PC-9 (cell line): ENCODE measurements at regions not wholly inside any gene's neighbourhood (a gene's known extent, or its start where the extent isn't known, plus 50 kb on each side); places are given as distances from the start of the nearest gene placed in this dataset.

Experiments used
- BruUV-seq: library from RNA; stranded (reverse); fragments of 400-500 nt; replicated peaks from 2 replicates; lab custom pipeline; 2021; lab: Mats Ljungman, UMichigan
- CTCF ChIA-PET: fragments of 300-600 bp; sonication (Branson Sonifier 250); formaldehyde crosslinking; loops from one replicate; lab custom pipeline; 2022; ENCODE audit warnings: antibody characterized with exemption; lab: Charles Lee
- POLR2A ChIA-PET: fragments of 300-600 bp; sonication (Branson Sonifier 250); formaldehyde crosslinking; loops from one replicate; lab custom pipeline; 2022; ENCODE audit warnings: antibody characterized with exemption; ENCODE audit not compliant: unreplicated experiment; lab: Charles Lee
- DNase-seq, 2 experiments: peaks; one replicate each; pipeline versions ENCODE4 v3.0.0 to v3.0.0-alpha.2; 2015 to 2022; ENCODE audit warnings: mixed read lengths in 1 of 2
- H2AFZ ChIP-seq: fragments of 200-600 bp; sonication (generic); 2 replicates; pipeline ENCODE4 v1.8.1; 2017; ENCODE audit warnings: antibody characterized with exemption
- H3F3A ChIP-seq: fragments of 200-600 bp; sonication (generic); 2 replicates; pipeline ENCODE4 v1.8.1; 2017; ENCODE audit warnings: antibody characterized with exemption, mild to moderate bottlenecking, low read depth; ENCODE audit not compliant: insufficient read depth
- H3K27ac ChIP-seq: fragments of 200-600 bp; sonication (generic); 2 replicates; pipeline ENCODE4 v1.6.1; 2016; ENCODE audit warnings: mixed run types
- H3K27me3 ChIP-seq: fragments of 200-600 bp; sonication (generic); 2 replicates; pipeline ENCODE4 v1.6.1; 2016; ENCODE audit warnings: low read depth, mixed run types; ENCODE audit not compliant: insufficient read depth
- H3K36me3 ChIP-seq: fragments of 200-600 bp; sonication (generic); 2 replicates; pipeline ENCODE4 v1.6.1; 2016; ENCODE audit warnings: low read depth, mixed run types
- H3K4me1 ChIP-seq: fragments of 200-600 bp; sonication (generic); replicated peaks from 2 replicates; pipeline ENCODE4 v1.6.1; 2016; ENCODE audit warnings: mixed run types; ENCODE audit not compliant: insufficient read depth
- H3K4me2 ChIP-seq: fragments of 200-600 bp; sonication (generic); 2 replicates; pipeline ENCODE4 v1.6.1; 2017; ENCODE audit warnings: mixed run types
- H3K4me3 ChIP-seq: fragments of 200-600 bp; sonication (generic); 2 replicates; pipeline ENCODE4 v1.6.1; 2016; ENCODE audit warnings: mixed run types
- H3K79me2 ChIP-seq: fragments of 200-600 bp; sonication (generic); 2 replicates; pipeline ENCODE4 v1.6.1; 2017; ENCODE audit warnings: low read depth, mixed run types
- H3K9me2 ChIP-seq: fragments of 200-600 bp; sonication (generic); 2 replicates; pipeline ENCODE4 v1.8.1; 2017; ENCODE audit warnings: mild to moderate bottlenecking; ENCODE audit not compliant: insufficient read depth
- H3K9me3 ChIP-seq: fragments of 200-600 bp; sonication (generic); 2 replicates; pipeline ENCODE4 v1.8.1; 2016; ENCODE audit warnings: low read depth; ENCODE audit not compliant: insufficient read depth
- H4K20me1 ChIP-seq: fragments of 200-600 bp; sonication (generic); 2 replicates; pipeline ENCODE4 v1.8.1; 2017; ENCODE audit not compliant: insufficient read depth
- CTCF ChIP-seq: fragments of 200-600 bp; sonication (generic); conservative IDR thresholded peaks from 2 replicates; pipeline ENCODE4 v1.6.1; 2017; ENCODE audit warnings: mixed run types, antibody characterized with exemption, mild to moderate bottlenecking, moderate library complexity
- EZH2 ChIP-seq: fragments of 200-600 bp; sonication (generic); IDR thresholded peaks from 2 replicates; pipeline ENCODE4 v1.8.0; 2017; ENCODE audit warnings: antibody characterized with exemption, low read depth
- intact Hi-C: fragments of 100-400 bp; cut with micrococcal nuclease; formaldehyde crosslinking; loops from one replicate; pipeline ENCODE4 v1.10.0; 2022; ENCODE audit not compliant: unreplicated experiment

- H3K27ac ChIP-seq = no peak overlapping the region
- H3F3A ChIP-seq = no peaks in the 10 kb centered on the region
- no peaks in the 10 kb centered on the region for H3K9me3 ChIP-seq
- no peaks in the 10 kb centered on the region for H4K20me1 ChIP-seq
- intact Hi-C loops = no loop called here
- H3K4me2 ChIP-seq = no peak overlapping the region
- H2AFZ ChIP-seq = no peak overlapping the region
- no peaks in the 10 kb centered on the region for H3K9me2 ChIP-seq
- no peak for DNase-seq
- no peaks in the 10 kb centered on the region for H3K79me2 ChIP-seq
- POLR2A ChIA-PET = no interaction called here
- no peaks in the 10 kb centered on the region for H3K36me3 ChIP-seq
- no peak overlapping the region for H3K4me3 ChIP-seq
- no peaks in the 10 kb centered on the region for H3K4me1 ChIP-seq
- CTCF ChIA-PET = no interaction called here
- peaks cover 24% of the 10 kb centered on the region; the same call in 1 of the 2 replicates for H3K27me3 ChIP-seq
- no TSS peak for BruUV-seq
- TF ChIP-seq CTCF (no peak), EZH2 (no peak)
These were observed 358.9 kb downstream of the HRH4 start for GRCh38 chr18:24819141-24819890.

GRCh38 chr18:24825397-24825796, 365.0 kb downstream of the HRH4 start:
- no peaks in the 10 kb centered on the region for H3K4me1 ChIP-seq
- H3K36me3 ChIP-seq = no peaks in the 10 kb centered on the region
- CTCF ChIA-PET = no interaction called here
- H3K9me3 ChIP-seq = no peaks in the 10 kb centered on the region
- H3K79me2 ChIP-seq = no peaks in the 10 kb centered on the region
- no peak overlapping the region for H3K4me2 ChIP-seq
- intact Hi-C loops = no loop called here
- no peaks in the 10 kb centered on the region for H3K9me2 ChIP-seq
- DNase-seq = no peak
- H4K20me1 ChIP-seq = no peaks in the 10 kb centered on the region
- no peak overlapping the region for H2AFZ ChIP-seq
- H3K27me3 ChIP-seq = no peaks in the 10 kb centered on the region
- H3K4me3 ChIP-seq = no peak overlapping the region
- POLR2A ChIA-PET = no interaction called here
- no peak for TF ChIP-seq EZH2
- no peak for TF ChIP-seq CTCF
- BruUV-seq = no TSS peak
- H3F3A ChIP-seq = no peaks in the 10 kb centered on the region
- H3K27ac ChIP-seq = no peak overlapping the region

- H3K9me2 ChIP-seq = no peaks in the 10 kb centered on the region
- H3K36me3 ChIP-seq = no peaks in the 10 kb centered on the region
- H2AFZ ChIP-seq = no peak overlapping the region
- H3K4me3 ChIP-seq = no peak overlapping the region
- no peaks in the 10 kb centered on the region for H3K79me2 ChIP-seq
- H3K4me1 ChIP-seq = no peaks in the 10 kb centered on the region
- intact Hi-C loops = no loop called here
- no peaks in the 10 kb centered on the region for H3K9me3 ChIP-seq
- BruUV-seq = no TSS peak
- no peak overlapping the region for H3K27ac ChIP-seq
- no peaks in the 10 kb centered on the region for H3F3A ChIP-seq
- no peak for TF ChIP-seq CTCF
- TF ChIP-seq EZH2 = no peak
- POLR2A ChIA-PET = no interaction called here
- DNase-seq = no peak
- no peak overlapping the region for H3K4me2 ChIP-seq
- H4K20me1 ChIP-seq = no peaks in the 10 kb centered on the region
- no peaks in the 10 kb centered on the region for H3K27me3 ChIP-seq
- CTCF ChIA-PET = no interaction called here
These were observed 366.2 kb downstream of the HRH4 start for GRCh38 chr18:24826605-24827004.
